ENCODE measurements at regions not wholly inside any gene's neighbourhood (a gene's known extent, or its start where the extent isn't known, plus 50 kb on each side); places are given as distances from the start of the nearest gene placed in this dataset.

GRCh38 chr2:239605409-239605808 is 204.6 kb upstream of the HDAC4 start:
- TF ChIP-seq POLR2A (IDR thresholded peaks at IDR 0.05) (no peak), CTCF (IDR thresholded peaks at IDR 0.05) (no peak)
